Omental fat pad (tissue), 3 donors: ENCODE measurements at regions not wholly inside any gene's neighbourhood (a gene's known extent, or its start where the extent isn't known, plus 50 kb on each side); places are given as distances from the start of the nearest gene placed in this dataset.

Experiments
- ATAC-seq: fragments of 150-250 bp; one replicate; pipeline ENCODE4 v1.9.1; 2016; ENCODE audit warnings: mild to moderate bottlenecking, moderate library complexity; ENCODE audit not compliant: low FRiP score
- DNase-seq: peaks from one replicate; pipeline ENCODE4 v3.0.0-alpha.2; 2019; ENCODE audit warnings: low spot score
- TF ChIP-seq, protein P1 (sequence below), 3 donors: fragments of 450-650 bp; IDR thresholded peaks; one replicate each; pipeline ENCODE4 v1.5.1; 2016 to 2017; ENCODE audit warnings: antibody characterized with exemption in 3 of 3, mild to moderate bottlenecking in 3 of 3, moderate library complexity in 2 of 3

DNA sequence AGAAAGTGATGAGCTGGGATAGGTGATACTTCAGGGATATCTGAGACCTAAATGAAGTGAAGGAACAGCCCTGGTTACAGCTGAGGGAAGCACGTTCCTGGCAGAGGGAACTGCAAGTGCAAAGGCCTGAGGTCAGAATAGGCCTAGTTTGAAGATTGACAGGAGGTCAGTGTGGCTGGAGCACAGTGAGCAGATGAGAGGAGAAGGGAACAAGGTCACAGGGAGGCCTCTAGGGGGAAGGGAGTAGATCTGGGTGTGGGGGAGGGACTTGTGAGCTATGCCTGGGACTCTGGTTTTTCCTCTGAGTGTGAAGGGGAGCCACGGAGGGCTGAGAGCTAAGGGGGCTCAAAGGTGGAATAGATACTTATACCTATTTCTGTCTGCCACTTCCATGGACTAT lies 736.4 kb downstream of the MATN1 start:
- DNase-seq (no peak), ATAC-seq (no peak)
- TF ChIP-seq, protein P1, sequence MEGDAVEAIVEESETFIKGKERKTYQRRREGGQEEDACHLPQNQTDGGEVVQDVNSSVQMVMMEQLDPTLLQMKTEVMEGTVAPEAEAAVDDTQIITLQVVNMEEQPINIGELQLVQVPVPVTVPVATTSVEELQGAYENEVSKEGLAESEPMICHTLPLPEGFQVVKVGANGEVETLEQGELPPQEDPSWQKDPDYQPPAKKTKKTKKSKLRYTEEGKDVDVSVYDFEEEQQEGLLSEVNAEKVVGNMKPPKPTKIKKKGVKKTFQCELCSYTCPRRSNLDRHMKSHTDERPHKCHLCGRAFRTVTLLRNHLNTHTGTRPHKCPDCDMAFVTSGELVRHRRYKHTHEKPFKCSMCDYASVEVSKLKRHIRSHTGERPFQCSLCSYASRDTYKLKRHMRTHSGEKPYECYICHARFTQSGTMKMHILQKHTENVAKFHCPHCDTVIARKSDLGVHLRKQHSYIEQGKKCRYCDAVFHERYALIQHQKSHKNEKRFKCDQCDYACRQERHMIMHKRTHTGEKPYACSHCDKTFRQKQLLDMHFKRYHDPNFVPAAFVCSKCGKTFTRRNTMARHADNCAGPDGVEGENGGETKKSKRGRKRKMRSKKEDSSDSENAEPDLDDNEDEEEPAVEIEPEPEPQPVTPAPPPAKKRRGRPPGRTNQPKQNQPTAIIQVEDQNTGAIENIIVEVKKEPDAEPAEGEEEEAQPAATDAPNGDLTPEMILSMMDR (IDR thresholded peaks at IDR 0.05), result no peak

DNA sequence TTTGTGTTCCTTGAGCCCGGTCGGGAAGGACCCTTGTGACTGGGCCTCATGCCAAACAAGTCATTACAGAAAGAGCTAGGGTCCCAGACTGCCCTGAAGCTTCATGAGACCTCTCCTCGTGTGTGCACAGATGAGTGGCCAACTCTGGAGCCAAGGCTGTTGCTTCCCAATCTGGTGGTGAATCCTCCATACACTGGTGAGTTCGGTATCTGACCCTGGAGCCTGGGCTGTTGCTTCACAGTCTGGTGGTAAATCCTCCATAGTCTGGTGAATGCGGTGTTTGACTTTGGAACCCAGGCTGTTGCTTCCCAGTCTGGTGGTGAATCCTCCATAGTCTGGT lies 737.8 kb downstream of the MATN1 start:
- ATAC-seq (no peak), DNase-seq (no peak)
- TF ChIP-seq, protein P1 (IDR thresholded peaks at IDR 0.05), result no peak

DNA sequence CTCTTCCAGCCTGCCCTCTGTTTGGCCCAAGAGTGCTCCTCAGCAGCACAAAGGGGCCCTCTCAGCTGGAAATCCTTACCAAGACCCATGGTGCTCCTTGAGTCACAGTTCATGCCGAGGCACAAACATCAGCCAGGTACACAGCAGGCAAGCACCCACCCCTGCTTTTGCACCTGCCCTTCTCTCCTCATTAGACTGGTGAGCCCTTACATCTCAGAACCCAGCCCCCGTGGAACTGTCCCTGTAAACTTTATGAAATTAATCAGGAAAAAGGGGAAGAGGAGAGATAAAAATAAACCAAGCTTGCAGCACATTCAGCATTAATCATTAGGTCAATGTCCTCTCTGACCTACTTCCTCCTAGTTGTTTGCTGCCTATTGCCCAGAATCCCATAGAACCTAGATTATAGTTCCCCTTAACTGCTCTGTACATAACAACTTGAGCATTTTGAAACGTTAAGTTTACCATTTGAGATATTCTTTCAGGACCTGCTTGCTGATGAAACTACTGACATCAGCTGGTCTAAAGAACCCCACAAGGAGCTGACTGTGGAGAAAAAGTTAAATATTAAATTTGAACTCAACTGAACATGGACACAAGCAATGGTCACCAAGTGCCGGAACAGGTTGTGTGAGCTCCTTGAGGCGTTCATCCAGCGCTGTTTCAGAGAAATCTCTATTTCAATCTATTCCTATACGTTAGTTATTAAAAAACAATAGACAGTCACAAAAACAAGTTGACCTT lies 738.4 kb downstream of the MATN1 start:
- no peak for ATAC-seq
- DNase-seq, result no peak
- TF ChIP-seq, protein P1 (IDR thresholded peaks at IDR 0.05), result no peak

DNA sequence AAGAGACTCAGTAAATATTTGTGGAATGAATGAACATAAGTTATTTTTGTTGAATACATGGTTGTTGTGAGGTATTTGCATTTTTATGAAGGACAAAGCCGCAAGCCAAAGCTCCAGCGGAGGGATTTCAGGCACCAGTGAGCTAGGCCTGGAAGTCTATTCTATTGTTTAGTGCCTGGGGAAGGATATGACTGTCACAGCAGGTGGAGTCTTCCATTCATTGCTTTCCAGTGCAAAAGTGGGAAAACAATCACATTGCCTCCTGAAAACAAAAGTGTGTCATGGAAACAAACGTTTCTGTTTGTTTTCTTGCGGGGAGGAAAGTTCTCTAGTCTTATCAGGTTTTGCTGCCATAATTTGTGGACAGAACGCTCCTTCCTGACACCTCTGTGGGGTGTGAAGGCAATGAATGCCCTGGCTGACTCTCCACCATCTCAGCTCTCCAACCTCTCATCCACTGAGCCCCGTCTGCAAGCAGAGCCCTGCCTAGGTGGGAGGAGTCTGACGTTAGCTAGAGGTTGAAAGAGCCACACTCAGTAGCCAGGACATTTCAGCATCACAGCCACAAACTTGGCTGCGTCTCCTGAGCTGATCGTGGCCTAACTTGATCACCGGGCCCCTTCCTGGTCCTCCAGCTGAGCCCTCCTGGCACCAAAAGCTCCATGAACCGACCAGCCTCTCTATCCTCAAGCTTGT lies 739.1 kb downstream of the MATN1 start:
- TF ChIP-seq, protein P1 (IDR thresholded peaks at IDR 0.05), result no peak
- DNase-seq (no peak), ATAC-seq (no peak)

DNA sequence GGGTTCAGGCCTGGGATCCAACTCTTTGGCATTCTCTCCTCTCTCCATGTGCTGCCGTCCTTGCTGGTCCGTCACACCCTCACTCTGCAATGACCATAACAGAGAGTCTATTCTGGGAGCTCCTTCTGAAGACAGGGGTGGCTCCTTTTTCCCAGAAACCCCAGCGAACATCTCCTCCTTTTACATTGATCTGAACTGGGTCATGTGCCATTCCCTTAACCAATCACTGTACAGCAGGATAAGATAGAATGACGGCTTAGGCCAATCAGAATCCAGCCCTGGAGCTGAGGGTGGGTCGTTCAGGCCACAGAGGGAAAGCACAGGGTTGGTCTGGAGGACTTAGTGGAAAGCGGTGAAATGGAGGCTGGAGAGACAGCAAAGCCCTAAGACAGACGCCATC lies 740.1 kb downstream of the MATN1 start:
- TF ChIP-seq, protein P1 (IDR thresholded peaks at IDR 0.05), result no peak
- ATAC-seq (no peak), DNase-seq (no peak)

GRCh38 chr1:29981586-29982239 lies 741.7 kb downstream of the MATN1 start:
- ATAC-seq (no peak), DNase-seq (no peak)
- TF ChIP-seq, protein P1 (IDR thresholded peaks at IDR 0.05), result no peak
